H1 (cell line): ENCODE measurements at regions not wholly inside any gene's neighbourhood (a gene's known extent, or its start where the extent isn't known, plus 50 kb on each side); places are given as distances from the start of the nearest gene placed in this dataset.

Experiments used
- FOSL1 ChIP-seq: IDR thresholded peaks from 2 replicates; pipeline ENCODE4 v1.6.1; 2011; ENCODE audit warnings: mild to moderate bottlenecking, low read depth, low read length, moderate library complexity; ENCODE audit not compliant: insufficient read depth
- MAFK ChIP-seq: IDR thresholded peaks from 2 replicates; pipeline ENCODE4 v1.6.1; 2012; ENCODE audit warnings: low read depth, mild to moderate bottlenecking, improper control_type of control experiment, low read length

GRCh38 chr4:106425576-106425975 is 57.0 kb upstream of the GIMD1 start (continued):
- TF ChIP-seq FOSL1 = no peak
- TF ChIP-seq MAFK = no peak
- TF ChIP-seq, all 59 proteins: peak for 0
